GM18861 (cell line): ENCODE measurements at regions not wholly inside any gene's neighbourhood (a gene's known extent, or its start where the extent isn't known, plus 50 kb on each side); places are given as distances from the start of the nearest gene placed in this dataset.

Source experiments
- ATAC-seq: cut with Tn5 transposase; IDR thresholded peaks from one replicate; pipeline ENCODE4 v1.9.1; 2021; ENCODE audit not compliant: unreplicated experiment

GRCh38 chr3:25074149-25074548, 353.9 kb upstream of the RARB start:
- ATAC-seq = no peak

GRCh38 chr3:25080461-25080860, 347.6 kb upstream of the RARB start:
- no peak for ATAC-seq

- ATAC-seq = no peak
Measured at GRCh38 chr3:25084016-25084415, 344.0 kb upstream of the RARB start.

GRCh38 chr3:25086721-25087120, 341.3 kb upstream of the RARB start:
- no peak for ATAC-seq

GRCh38 chr3:25088284-25088683, 339.8 kb upstream of the RARB start:
- no peak for ATAC-seq

GRCh38 chr3:25090698-25091453, 337.2 kb upstream of the RARB start:
- no peak for ATAC-seq

- no peak for ATAC-seq
Measured at GRCh38 chr3:25091934-25092333, 336.1 kb upstream of the RARB start.

GRCh38 chr3:25094932-25095685, 333.0 kb upstream of the RARB start:
- no peak for ATAC-seq

- ATAC-seq = no peak
Measured at GRCh38 chr3:25096536-25096935, 331.5 kb upstream of the RARB start.

- no peak for ATAC-seq
Measured at GRCh38 chr3:25097023-25097422, 331.0 kb upstream of the RARB start.

- ATAC-seq = no peak
Measured at GRCh38 chr3:25099666-25100065, 328.4 kb upstream of the RARB start.

GRCh38 chr3:25103391-25103790, 324.7 kb upstream of the RARB start:
- ATAC-seq = no peak

GRCh38 chr3:25107918-25108617, 320.0 kb upstream of the RARB start:
- no peak for ATAC-seq

GRCh38 chr3:25110642-25111041, 317.4 kb upstream of the RARB start:
- ATAC-seq = no peak

GRCh38 chr3:25113891-25114290, 314.2 kb upstream of the RARB start:
- ATAC-seq = no peak

GRCh38 chr3:25114532-25114931, 313.5 kb upstream of the RARB start:
- no peak for ATAC-seq

- ATAC-seq = no peak
Measured at GRCh38 chr3:25117005-25117593, 311.0 kb upstream of the RARB start.

GRCh38 chr3:25119682-25120081, 308.4 kb upstream of the RARB start:
- ATAC-seq = no peak

GRCh38 chr3:25120665-25121064, 307.4 kb upstream of the RARB start:
- ATAC-seq = no peak

GRCh38 chr3:25125201-25125600, 302.9 kb upstream of the RARB start:
- no peak for ATAC-seq

GRCh38 chr3:25128735-25129134, 299.3 kb upstream of the RARB start:
- no peak for ATAC-seq
